HG03439 (cell line): ENCODE measurements at regions not wholly inside any gene's neighbourhood (a gene's known extent, or its start where the extent isn't known, plus 50 kb on each side); places are given as distances from the start of the nearest gene placed in this dataset.

ENCODE experiments used
- ATAC-seq: cut with Tn5 transposase; IDR thresholded peaks from one replicate; pipeline ENCODE4 v1.9.1; 2021; ENCODE audit warnings: mild to moderate bottlenecking, moderate library complexity; ENCODE audit not compliant: unreplicated experiment

DNA sequence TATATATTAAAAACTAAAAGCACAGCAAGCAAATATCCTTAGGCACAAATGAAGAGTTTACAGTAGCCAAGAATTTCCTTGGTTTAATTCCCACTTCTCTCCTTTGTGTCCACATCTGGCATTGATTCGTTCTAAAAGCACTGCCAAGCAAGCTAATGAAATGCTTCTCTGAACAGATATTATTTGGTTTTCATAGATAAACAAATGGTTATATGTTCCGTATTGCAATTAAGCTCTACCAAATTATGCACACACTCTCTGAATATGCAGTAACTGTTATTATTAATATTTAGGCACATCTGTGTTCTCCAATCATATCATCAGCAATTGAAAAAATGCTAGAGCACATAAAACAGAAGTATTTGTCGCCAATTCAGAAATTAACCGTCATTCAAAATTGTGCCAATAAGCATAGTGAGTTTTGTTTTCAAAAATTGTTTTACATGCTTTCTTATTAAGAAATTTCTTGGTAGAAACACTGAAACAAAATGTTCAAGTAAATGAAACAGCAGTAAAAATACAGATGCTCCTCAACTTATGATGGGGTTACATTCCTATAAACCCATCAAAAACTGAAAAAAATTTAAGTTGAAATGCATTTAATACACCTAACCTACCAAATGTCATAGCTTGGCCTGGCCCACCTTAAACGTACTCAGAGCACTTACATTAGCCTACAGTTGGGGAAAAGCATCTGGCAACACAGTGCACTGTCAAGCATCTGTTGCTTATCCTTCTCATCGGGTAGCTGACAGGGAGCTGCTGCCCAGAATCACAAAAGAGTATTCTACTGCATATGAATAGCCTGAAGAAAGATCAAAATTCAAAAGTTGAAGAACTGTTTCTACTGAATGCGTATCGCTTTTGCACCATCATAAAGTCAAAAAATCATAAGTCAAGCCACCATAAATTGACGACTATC lies 2134.7 kb downstream of the PCDH9 start:
- ATAC-seq = no peak

DNA sequence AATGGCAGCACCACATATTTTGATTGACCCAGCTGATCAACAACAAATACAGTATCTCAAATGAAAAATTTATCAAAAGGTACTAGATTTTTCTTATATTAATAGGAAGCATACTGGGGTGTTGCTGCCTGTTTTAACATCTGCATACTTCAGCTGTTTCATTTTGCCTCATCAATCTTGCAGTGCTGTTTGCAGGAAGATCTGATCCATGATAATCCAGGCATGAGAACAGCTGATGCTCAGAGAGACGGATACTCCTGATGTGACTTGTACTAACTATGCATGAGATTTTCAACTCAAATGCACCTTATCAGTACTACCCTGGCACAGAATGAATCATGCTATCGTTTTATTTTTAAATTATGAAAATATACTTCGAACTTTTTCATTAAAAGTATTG lies 2136.8 kb downstream of the PCDH9 start:
- no peak for ATAC-seq

DNA sequence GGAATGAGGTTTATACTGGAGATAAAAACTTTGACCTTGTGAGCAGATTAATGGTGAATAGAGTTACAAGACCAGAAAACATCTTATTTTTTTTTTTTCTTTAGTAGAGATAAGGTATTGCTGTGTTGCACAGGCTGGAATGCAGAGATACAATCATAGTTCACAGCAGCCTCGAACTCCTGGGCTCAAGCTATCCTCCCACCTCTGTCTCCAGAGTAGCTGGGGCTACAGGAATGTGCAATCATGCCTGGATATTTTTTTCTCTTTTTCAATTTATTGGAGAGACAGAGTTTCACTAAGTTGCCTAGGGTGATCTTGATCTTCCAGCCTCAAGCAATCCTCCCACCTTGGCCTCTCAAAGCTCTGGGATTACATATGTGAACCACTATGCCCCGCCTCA lies 2139.1 kb downstream of the PCDH9 start:
- ATAC-seq = no peak

- no peak for ATAC-seq
These were observed 2139.9 kb downstream of the PCDH9 start for GRCh38 chr13:65090186-65090585.

DNA sequence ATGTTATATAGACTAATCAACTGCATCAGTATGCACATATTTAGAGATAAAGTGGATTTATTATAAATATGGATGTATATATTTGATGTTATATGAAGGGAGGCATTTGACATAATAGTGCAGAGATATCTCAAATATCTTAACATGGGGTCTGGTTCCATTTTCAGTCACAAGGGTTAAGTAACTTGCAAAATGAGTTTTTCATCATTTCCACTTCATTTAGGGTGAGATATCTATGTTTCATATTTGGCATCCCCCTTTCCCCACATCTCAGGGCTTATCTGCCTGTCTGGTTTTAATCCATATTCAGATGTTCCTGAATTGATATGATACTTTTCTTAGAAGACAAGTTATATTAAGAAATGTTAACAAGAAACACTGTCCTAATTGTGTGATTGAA lies 2141.2 kb downstream of the PCDH9 start:
- ATAC-seq = no peak

DNA sequence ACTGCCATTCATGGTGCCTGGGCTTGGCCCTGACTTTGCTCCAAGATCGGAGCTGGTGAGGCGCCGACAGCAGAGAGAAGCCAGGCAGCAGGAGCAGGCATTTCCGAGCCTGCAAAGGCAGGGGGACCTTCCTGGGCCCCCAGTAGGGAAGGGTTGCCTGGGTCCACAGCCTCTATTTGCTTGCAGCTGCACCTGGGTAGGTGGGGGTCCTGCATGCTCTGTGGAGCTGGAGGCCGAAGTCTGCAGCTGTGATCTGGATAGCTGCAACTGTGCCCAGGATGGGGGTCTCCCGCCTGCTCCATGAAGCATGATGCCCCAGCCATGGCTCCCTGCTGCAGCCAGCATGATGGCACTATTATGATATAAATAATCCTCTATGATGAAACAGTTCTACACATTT lies 2144.2 kb downstream of the PCDH9 start:
- ATAC-seq = no peak

DNA sequence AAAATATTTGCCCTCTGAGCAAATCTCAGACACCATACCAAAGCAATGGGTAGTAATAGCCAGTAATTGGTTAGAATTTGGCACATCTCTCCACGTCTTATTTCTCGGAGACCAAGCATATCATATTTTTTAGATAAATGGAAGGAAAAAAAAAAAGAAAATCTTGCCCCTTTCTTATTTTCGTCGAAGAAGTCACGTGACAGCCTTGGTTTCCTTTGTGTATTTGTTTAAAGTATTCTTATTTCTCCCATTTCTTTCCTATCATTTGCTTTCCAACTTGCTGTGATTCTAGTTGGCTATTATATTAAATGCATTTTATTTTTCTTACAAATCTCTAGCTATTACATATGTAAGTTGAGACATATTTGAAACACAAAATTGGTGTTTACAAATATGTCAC lies 2155.9 kb downstream of the PCDH9 start:
- ATAC-seq = no peak

DNA sequence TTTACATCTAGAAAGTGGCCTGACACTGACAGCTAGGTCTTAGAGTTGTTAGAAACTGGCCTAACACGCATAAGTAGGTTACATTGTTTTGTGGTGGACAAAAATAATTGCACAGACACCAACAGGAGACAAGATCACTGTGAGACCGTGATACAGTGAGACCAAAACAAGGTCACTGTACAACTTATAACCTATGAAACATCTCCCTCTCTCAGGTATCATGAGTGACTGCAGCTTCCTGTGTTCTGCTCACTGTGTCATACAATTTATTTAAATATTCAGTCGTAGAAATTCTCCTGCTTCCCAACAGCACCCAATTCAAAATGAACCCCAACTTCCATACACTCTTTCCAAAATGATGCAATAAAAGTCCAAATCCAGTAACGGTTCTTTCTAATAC lies 2165.2 kb downstream of the PCDH9 start:
- ATAC-seq = no peak

GRCh38 chr13:65063753-65064152 lies 2166.4 kb downstream of the PCDH9 start:
- ATAC-seq = no peak

- no peak for ATAC-seq
These were observed 2172.2 kb downstream of the PCDH9 start for GRCh38 chr13:65057986-65058385.

- ATAC-seq = no peak
These were observed 2175.9 kb downstream of the PCDH9 start for GRCh38 chr13:65054277-65054676.

- no peak for ATAC-seq
These were observed 2193.1 kb downstream of the PCDH9 start for GRCh38 chr13:65036999-65037398.

DNA sequence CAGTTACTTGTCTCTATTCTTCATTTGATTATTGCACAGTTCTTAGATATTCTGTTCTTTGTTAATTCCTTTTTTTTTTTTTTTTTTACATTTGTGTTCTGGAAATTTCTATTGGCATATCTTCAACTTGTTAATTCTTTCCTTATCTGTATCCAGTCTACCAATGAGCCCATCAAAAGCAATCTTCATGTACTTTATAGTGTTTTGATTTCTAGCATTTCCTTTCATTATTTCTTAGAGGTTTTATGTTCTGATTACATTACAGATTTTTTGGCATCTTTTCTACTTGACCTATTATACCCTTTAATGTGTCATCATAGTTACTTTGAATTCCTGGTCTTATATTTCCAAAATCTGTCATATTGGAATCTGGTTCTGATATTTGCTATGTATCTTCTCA lies 2194.8 kb downstream of the PCDH9 start:
- ATAC-seq = no peak

- ATAC-seq = no peak
These were observed 2195.9 kb downstream of the PCDH9 start for GRCh38 chr13:65034266-65034665.

GRCh38 chr13:65032825-65033224 lies 2197.3 kb downstream of the PCDH9 start:
- ATAC-seq = no peak

DNA sequence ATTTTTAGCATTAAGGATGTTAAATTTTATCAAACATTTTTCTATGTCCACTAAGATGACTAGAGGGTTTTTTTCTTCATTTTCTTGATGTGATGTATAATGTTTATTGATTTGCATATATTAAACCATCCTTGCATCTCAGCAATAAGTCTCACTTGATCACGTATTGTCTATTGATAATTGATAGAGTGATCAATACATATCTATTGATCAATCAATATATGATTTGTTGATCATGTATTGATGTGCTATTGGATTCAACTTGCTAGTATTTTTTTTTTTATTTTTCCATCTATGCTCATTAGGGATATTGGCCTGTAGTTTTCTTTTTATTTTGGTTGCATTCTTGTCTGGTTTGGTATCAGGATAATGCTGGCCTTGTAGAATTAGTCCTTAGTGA lies 2202.0 kb downstream of the PCDH9 start:
- no peak for ATAC-seq

GRCh38 chr13:65026505-65026904 lies 2203.6 kb downstream of the PCDH9 start:
- ATAC-seq = no peak

DNA sequence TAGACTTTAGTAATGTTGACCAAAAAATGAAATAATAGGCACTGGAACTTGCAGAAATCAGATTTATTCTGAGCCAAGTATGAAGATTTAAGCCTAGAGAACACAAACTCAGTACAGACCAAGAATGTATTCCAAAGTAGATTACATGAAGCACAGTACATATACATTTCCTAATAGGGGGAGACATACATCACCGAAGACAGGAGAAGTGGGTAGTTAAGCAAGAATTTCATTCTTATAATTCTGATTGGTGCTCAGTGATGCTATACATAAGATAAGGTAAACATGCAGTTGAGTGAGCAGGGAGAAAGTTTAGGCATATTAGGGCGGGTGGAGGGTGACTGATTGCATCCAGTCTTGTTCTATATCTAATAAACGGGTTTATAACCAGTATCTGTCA lies 2218.8 kb downstream of the PCDH9 start:
- ATAC-seq = no peak

GRCh38 chr13:64997438-64997837 lies 2232.7 kb downstream of the PCDH9 start:
- ATAC-seq = no peak

DNA sequence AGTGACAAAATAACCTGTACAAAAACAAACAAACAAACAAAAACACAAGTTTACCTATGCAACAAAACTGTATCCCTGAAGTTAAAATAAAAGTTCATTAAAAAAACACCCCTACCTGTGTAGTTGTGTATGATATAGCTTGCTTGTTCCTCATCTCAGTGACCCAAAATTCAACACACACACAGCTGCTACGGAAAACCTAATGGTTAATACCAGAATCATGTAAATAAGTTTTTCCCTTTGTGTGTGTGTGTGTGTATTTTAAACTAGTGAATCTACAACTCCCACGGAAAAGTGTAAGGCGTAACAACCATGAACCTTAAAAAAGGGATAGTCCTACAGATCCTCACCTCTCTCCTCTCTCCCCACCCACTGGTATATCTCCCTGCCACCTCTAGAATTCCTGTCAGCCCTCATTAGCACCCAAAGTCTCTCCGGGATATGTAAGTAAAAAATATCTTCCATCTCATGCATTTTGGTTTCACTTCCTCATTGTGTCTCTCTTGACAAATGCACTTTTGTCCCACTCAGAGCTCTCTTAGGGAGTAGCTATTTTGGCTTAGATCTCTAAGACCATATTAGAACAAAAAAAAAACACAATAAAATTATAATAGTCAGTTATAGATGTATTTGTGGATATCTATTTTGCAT lies 2236.5 kb downstream of the PCDH9 start:
- peak; percentile 62 for ATAC-seq

- no peak for ATAC-seq
These were observed 2237.8 kb downstream of the PCDH9 start for GRCh38 chr13:64992314-64992713.

- no peak for ATAC-seq
These were observed 2245.1 kb downstream of the PCDH9 start for GRCh38 chr13:64985075-64985474.
